Neural progenitor cell (in vitro differentiated cells): ENCODE measurements at regions not wholly inside any gene's neighbourhood (a gene's known extent, or its start where the extent isn't known, plus 50 kb on each side); places are given as distances from the start of the nearest gene placed in this dataset.

ENCODE experiments used
- DNase-seq: peaks from one replicate; pipeline ENCODE4 v3.0.0-alpha.2; 2016; ENCODE audit warnings: low spot score
- H2AFZ ChIP-seq: fragments of 200-600 bp; sonication (generic); replicated peaks from 2 replicates; pipeline ENCODE4 v1.6.1; 2016; ENCODE audit warnings: antibody characterized with exemption
- H3F3A ChIP-seq: fragments of 200-600 bp; sonication (generic); 2 replicates; pipeline ENCODE4 v1.6.1; 2016; ENCODE audit warnings: antibody characterized with exemption, low read depth
- H3K27ac ChIP-seq: fragments of 200-600 bp; sonication (generic); 2 replicates; pipeline ENCODE4 v1.5.1; 2016; ENCODE audit warnings: mild to moderate bottlenecking
- H3K27me3 ChIP-seq: fragments of 200-600 bp; sonication (generic); 2 replicates; pipeline ENCODE4 v1.6.1; 2016; ENCODE audit warnings: mild to moderate bottlenecking, moderate library complexity
- H3K36me3 ChIP-seq: fragments of 200-600 bp; sonication (generic); 2 replicates; pipeline ENCODE4 v1.5.1; 2016
- H3K4me1 ChIP-seq: fragments of 200-600 bp; sonication (generic); 2 replicates; pipeline ENCODE4 v1.6.1; 2016; ENCODE audit warnings: mixed run types
- H3K4me2 ChIP-seq: fragments of 200-600 bp; sonication (generic); 2 replicates; pipeline ENCODE4 v1.6.1; 2016
- H3K4me3 ChIP-seq: fragments of 200-600 bp; sonication (generic); 2 replicates; pipeline ENCODE4 v1.5.1; 2016
- H3K79me2 ChIP-seq: fragments of 200-600 bp; sonication (generic); 2 replicates; pipeline ENCODE4 v1.6.1; 2016; ENCODE audit warnings: low read depth
- H3K9ac ChIP-seq: fragments of 200-600 bp; sonication (generic); 2 replicates; pipeline ENCODE4 v1.6.1; 2016
- H3K9me3 ChIP-seq: fragments of 200-600 bp; sonication (generic); 2 replicates; pipeline ENCODE4 v1.5.1; 2016; ENCODE audit warnings: low read depth
- H4K20me1 ChIP-seq: fragments of 200-600 bp; sonication (generic); 2 replicates; pipeline ENCODE4 v1.6.1; 2016; ENCODE audit warnings: low read depth
- H3K27ac Mint-ChIP-seq: 3 replicates; pipeline ENCODE4 v1.8.0; 2021; ENCODE audit warnings: mixed read lengths
- H3K27me3 Mint-ChIP-seq: 2 replicates; pipeline ENCODE4 v1.8.0; 2022; ENCODE audit warnings: low read depth, mild to moderate bottlenecking, inconsistent platforms, moderate library complexity, mixed read lengths; ENCODE audit not compliant: insufficient read depth
- H3K36me3 Mint-ChIP-seq: 3 replicates; pipeline ENCODE4 v1.8.0; 2021; ENCODE audit warnings: mixed read lengths
- H3K4me1 Mint-ChIP-seq: 3 replicates; pipeline ENCODE4 v1.8.0; 2021; ENCODE audit warnings: mixed read lengths
- H3K4me3 Mint-ChIP-seq: 3 replicates; pipeline ENCODE4 v1.8.0; 2021; ENCODE audit warnings: mild to moderate bottlenecking, moderate library complexity, mixed read lengths
- H3K9me3 Mint-ChIP-seq: 3 replicates; pipeline ENCODE4 v1.8.0; 2020; ENCODE audit warnings: mixed read lengths
- EZH2 ChIP-seq: fragments of 200-600 bp; sonication (generic); IDR thresholded peaks from 2 replicates; pipeline ENCODE4 v1.6.1; 2017; ENCODE audit warnings: antibody characterized with exemption, mild to moderate bottlenecking, moderate library complexity
- EZH2phosphoT487 ChIP-seq: fragments of 200-600 bp; sonication (generic); IDR thresholded peaks from 2 replicates; pipeline ENCODE4 v1.6.1; 2017; ENCODE audit warnings: antibody characterized with exemption
- TF ChIP-seq, protein P1 (sequence below): fragments of 200-600 bp; sonication (generic); IDR thresholded peaks from 2 replicates; pipeline ENCODE4 v1.5.1; 2017; ENCODE audit warnings: antibody characterized with exemption, mild to moderate bottlenecking

DNA sequence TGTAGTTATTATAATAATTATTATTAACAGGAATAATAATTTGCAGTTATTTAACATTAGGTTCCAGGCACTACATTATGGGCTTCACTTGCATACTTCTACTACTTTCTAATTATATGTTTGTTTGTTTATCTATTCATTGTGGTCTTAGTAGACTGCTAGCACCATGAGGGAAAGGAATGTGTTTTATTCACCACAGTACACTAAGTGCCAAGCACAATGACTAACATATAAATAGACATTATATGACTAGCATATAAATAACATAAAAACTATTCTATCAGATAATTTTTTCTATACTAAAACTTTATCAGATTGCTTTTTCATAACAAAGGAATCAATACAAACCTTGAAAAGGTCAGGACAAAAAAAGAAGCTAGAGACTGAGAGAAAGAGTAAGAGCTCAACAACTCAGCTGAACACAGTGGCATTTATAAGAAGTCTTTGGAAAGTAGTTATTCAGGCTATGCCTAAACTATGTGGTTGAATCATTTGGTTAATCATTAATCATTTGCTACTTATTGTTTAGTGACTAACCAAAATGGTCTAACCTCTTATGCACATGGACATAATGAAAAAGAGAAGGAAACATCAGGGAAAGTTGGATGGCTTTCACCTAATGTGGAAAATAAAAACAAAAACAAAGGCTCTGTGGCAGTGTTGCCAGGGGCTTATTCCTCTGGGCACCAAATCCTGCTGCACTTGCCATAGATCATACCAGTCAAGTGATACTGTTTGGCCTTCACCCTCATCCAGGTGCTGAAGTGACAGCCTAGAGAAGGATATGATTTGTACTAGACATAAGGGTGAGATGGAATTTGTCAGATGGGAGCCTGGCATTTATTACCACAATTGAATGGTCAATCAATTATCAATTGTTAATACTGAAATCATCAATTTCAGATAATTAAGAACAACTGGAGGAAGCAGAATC lies 174.9 kb downstream of the ETAA1 start:
- no peaks in the 10 kb centered on the region for H3K9me3 ChIP-seq
- H2AFZ ChIP-seq: no peak overlapping the region
- no peak overlapping the region for H3K4me3 ChIP-seq
- no peaks in the 10 kb centered on the region for H3F3A ChIP-seq
- no peak for DNase-seq
- H3K27ac ChIP-seq: no peak overlapping the region
- no peaks in the 10 kb centered on the region for H3K4me1 ChIP-seq
- H3K9me3 Mint-ChIP-seq: no peaks in the 10 kb centered on the region
- no peak overlapping the region for H3K4me2 ChIP-seq
- no peaks in the 10 kb centered on the region for H3K79me2 ChIP-seq
- H3K27ac Mint-ChIP-seq: no peak overlapping the region
- no peak overlapping the region for H3K9ac ChIP-seq
- H3K4me3 Mint-ChIP-seq: no peak overlapping the region
- H3K27me3 ChIP-seq: no peaks in the 10 kb centered on the region
- no peaks in the 10 kb centered on the region for H3K36me3 Mint-ChIP-seq
- no peaks in the 10 kb centered on the region for H3K36me3 ChIP-seq
- H3K4me1 Mint-ChIP-seq: no peaks in the 10 kb centered on the region
- H3K27me3 Mint-ChIP-seq: peaks cover 2% of the 10 kb centered on the region
- no peaks in the 10 kb centered on the region for H4K20me1 ChIP-seq
- TF ChIP-seq EZH2: no peak
- TF ChIP-seq EZH2phosphoT487: no peak
- TF ChIP-seq, protein P1, sequence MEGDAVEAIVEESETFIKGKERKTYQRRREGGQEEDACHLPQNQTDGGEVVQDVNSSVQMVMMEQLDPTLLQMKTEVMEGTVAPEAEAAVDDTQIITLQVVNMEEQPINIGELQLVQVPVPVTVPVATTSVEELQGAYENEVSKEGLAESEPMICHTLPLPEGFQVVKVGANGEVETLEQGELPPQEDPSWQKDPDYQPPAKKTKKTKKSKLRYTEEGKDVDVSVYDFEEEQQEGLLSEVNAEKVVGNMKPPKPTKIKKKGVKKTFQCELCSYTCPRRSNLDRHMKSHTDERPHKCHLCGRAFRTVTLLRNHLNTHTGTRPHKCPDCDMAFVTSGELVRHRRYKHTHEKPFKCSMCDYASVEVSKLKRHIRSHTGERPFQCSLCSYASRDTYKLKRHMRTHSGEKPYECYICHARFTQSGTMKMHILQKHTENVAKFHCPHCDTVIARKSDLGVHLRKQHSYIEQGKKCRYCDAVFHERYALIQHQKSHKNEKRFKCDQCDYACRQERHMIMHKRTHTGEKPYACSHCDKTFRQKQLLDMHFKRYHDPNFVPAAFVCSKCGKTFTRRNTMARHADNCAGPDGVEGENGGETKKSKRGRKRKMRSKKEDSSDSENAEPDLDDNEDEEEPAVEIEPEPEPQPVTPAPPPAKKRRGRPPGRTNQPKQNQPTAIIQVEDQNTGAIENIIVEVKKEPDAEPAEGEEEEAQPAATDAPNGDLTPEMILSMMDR: no peak

DNA sequence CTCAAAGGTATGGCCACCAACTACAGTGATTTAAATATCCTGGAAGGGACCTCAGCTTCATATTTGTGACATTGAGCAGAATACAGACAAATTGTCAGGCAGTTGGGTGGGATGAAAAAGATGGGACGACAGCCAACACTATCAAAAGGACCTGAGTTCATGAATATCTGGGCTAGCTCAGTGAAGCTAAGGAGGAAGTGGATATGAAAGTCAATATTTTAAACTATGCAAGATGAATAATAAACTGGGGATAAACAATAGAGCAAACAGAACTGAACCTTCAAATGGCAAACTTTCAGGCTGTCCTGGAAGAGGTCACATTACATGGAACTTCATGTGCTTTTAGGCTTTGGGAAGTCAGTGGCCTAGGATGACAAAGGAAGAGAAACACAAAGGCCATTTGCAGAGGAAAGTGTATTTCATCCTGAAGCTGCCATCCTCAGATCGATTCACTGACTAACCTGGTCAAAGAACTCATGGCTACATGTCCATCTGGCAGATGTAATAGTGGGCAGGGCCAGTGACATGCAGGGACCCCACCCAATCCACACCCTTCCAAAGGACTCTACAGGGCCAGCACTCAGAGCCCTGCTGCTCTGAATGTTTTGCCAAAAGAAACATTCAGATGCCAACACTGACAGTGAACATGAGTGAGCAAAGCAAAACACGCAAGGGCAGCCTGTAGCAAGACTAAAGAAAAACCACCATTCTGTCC lies 175.7 kb downstream of the ETAA1 start:
- H3K9ac ChIP-seq: no peak overlapping the region
- H3K27ac ChIP-seq: no peak overlapping the region
- no peaks in the 10 kb centered on the region for H3K9me3 Mint-ChIP-seq
- no peak for TF ChIP-seq EZH2phosphoT487
- TF ChIP-seq, protein P1: no peak
- TF ChIP-seq EZH2: no peak
- H3K27ac Mint-ChIP-seq: no peak overlapping the region
- DNase-seq: no peak
- H3K4me3 ChIP-seq: no peak overlapping the region
- no peaks in the 10 kb centered on the region for H3K36me3 Mint-ChIP-seq
- no peaks in the 10 kb centered on the region for H3K9me3 ChIP-seq
- no peaks in the 10 kb centered on the region for H3F3A ChIP-seq
- H3K79me2 ChIP-seq: no peaks in the 10 kb centered on the region
- H3K36me3 ChIP-seq: no peaks in the 10 kb centered on the region
- H4K20me1 ChIP-seq: no peaks in the 10 kb centered on the region
- H3K4me1 Mint-ChIP-seq: no peaks in the 10 kb centered on the region
- H3K4me1 ChIP-seq: no peaks in the 10 kb centered on the region
- no peaks in the 10 kb centered on the region for H3K27me3 Mint-ChIP-seq
- H3K4me3 Mint-ChIP-seq: no peak overlapping the region
- no peaks in the 10 kb centered on the region for H3K27me3 ChIP-seq
- H2AFZ ChIP-seq: no peak overlapping the region
- H3K4me2 ChIP-seq: no peak overlapping the region

DNA sequence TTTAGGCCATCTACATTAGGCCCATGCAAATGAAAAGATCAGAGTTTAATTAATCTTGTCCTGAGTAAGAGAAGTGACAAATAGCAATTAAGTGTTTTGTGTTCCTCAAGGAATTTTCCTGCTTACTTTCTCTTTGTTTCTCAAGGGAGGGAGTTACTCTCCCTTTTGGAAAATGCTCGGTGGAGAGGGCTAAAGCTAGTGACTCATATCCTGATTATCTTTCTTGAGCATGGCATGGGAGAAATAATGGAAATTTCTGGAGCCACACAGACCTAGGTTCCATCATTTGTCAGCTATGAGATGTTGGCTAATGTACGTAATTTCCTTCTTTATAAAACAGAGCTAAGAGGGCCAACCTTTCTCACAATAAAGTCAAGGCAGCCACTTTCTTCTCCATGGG lies 177.1 kb downstream of the ETAA1 start:
- H2AFZ ChIP-seq: no peak overlapping the region

More for the DNA sequence above, 177.1 kb downstream of the ETAA1 start:
- Mint-ChIP-seq H3K27me3 (no peaks in the 10 kb centered on the region), H3K36me3 (no peaks in the 10 kb centered on the region), H3K4me3 (no peak overlapping the region), H3K9me3 (no peaks in the 10 kb centered on the region), H3K4me1 (no peaks in the 10 kb centered on the region), H3K27ac (no peak overlapping the region)
- H3K4me1 ChIP-seq: no peaks in the 10 kb centered on the region
- TF ChIP-seq EZH2phosphoT487 (no peak), EZH2 (no peak)
- TF ChIP-seq, protein P1: no peak
- H4K20me1 ChIP-seq: no peaks in the 10 kb centered on the region
- no peaks in the 10 kb centered on the region for H3K79me2 ChIP-seq
- H3K36me3 ChIP-seq: no peaks in the 10 kb centered on the region
- no peak overlapping the region for H3K9ac ChIP-seq
- no peaks in the 10 kb centered on the region for H3F3A ChIP-seq
- no peak for DNase-seq
- H3K27ac ChIP-seq: no peak overlapping the region
- no peak overlapping the region for H3K4me3 ChIP-seq
- no peak overlapping the region for H3K4me2 ChIP-seq
- no peaks in the 10 kb centered on the region for H3K9me3 ChIP-seq
- no peaks in the 10 kb centered on the region for H3K27me3 ChIP-seq
